ENCODE measurements at regions not wholly inside any gene's neighbourhood (a gene's known extent, or its start where the extent isn't known, plus 50 kb on each side); places are given as distances from the start of the nearest gene placed in this dataset.
A peak's percentile ranks its signal among the peaks of the same experiment; 100 is the strongest.

DNA sequence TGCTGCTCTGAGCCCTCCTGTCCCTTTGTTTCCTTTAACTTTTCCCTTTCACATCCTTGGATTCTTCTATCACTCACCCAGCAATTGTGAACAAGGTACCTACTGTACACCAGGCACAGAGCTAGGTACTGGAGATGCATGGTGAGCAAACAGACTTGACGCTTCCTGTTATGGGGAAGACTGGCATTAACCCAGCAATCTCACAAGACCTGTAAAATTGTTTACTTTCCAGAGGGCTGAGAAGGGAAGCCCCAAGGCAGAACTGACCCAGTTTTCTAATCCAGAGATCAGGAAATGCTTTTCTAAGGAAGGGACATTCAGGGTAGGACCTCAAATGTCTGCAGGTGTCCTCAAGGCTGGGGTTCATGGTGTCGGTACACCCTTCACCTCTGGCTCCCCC lies 171.6 kb upstream of the KAZN start (continued):
- TF ChIP-seq, protein P1, sequence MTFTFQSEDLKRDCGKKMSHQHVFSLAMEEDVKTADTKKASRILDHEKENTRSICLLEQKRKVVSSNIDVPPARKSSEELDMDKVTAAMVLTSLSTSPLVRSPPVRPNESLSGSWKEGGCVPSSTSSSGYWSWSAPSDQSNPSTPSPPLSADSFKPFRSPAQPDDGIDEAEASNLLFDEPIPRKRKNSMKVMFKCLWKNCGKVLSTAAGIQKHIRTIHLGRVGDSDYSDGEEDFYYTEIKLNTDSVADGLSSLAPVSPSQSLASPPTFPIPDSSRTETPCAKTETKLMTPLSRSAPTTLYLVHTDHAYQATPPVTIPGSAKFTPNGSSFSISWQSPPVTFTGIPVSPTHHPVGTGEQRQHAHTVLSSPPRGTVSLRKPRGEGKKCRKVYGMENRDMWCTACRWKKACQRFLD (CRISPR knock-in tag; IDR thresholded peaks at IDR 0.05; ENCODE audit: borderline replicate concordance), result no peak
- TF ChIP-seq, protein P2, sequence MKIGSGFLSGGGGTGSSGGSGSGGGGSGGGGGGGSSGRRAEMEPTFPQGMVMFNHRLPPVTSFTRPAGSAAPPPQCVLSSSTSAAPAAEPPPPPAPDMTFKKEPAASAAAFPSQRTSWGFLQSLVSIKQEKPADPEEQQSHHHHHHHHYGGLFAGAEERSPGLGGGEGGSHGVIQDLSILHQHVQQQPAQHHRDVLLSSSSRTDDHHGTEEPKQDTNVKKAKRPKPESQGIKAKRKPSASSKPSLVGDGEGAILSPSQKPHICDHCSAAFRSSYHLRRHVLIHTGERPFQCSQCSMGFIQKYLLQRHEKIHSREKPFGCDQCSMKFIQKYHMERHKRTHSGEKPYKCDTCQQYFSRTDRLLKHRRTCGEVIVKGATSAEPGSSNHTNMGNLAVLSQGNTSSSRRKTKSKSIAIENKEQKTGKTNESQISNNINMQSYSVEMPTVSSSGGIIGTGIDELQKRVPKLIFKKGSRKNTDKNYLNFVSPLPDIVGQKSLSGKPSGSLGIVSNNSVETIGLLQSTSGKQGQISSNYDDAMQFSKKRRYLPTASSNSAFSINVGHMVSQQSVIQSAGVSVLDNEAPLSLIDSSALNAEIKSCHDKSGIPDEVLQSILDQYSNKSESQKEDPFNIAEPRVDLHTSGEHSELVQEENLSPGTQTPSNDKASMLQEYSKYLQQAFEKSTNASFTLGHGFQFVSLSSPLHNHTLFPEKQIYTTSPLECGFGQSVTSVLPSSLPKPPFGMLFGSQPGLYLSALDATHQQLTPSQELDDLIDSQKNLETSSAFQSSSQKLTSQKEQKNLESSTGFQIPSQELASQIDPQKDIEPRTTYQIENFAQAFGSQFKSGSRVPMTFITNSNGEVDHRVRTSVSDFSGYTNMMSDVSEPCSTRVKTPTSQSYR (CRISPR knock-in tag; IDR thresholded peaks at IDR 0.05; ENCODE audit: borderline replicate concordance), result no peak
- no peak for TF ChIP-seq ETV5 (CRISPR knock-in tag; IDR thresholded peaks at IDR 0.05; ENCODE audit: borderline replicate concordance)
- TF ChIP-seq SRSF4 (IDR thresholded peaks at IDR 0.05; ENCODE audit: low read depth, low read length, poor library complexity, severe bottlenecking), result no peak

DNA sequence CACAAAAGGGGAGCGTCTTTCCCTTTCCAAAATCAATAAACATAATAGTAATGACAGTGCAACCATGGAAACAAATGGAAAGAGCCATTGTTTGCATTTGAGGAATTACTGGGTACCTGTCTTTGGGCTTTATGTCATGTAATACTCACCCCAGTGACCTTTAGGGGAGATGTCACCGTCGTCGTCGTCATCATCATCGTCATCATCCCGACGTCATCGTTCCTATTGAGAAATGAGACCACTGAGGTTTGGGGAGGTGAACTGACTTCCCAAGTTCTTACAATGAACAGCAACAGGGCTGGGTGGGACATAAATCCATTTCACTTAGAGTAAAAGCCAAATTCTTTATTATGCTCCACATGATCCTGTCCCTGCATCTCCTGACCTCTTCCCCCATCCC lies 168.9 kb upstream of the KAZN start:
- TF ChIP-seq, protein P3, sequence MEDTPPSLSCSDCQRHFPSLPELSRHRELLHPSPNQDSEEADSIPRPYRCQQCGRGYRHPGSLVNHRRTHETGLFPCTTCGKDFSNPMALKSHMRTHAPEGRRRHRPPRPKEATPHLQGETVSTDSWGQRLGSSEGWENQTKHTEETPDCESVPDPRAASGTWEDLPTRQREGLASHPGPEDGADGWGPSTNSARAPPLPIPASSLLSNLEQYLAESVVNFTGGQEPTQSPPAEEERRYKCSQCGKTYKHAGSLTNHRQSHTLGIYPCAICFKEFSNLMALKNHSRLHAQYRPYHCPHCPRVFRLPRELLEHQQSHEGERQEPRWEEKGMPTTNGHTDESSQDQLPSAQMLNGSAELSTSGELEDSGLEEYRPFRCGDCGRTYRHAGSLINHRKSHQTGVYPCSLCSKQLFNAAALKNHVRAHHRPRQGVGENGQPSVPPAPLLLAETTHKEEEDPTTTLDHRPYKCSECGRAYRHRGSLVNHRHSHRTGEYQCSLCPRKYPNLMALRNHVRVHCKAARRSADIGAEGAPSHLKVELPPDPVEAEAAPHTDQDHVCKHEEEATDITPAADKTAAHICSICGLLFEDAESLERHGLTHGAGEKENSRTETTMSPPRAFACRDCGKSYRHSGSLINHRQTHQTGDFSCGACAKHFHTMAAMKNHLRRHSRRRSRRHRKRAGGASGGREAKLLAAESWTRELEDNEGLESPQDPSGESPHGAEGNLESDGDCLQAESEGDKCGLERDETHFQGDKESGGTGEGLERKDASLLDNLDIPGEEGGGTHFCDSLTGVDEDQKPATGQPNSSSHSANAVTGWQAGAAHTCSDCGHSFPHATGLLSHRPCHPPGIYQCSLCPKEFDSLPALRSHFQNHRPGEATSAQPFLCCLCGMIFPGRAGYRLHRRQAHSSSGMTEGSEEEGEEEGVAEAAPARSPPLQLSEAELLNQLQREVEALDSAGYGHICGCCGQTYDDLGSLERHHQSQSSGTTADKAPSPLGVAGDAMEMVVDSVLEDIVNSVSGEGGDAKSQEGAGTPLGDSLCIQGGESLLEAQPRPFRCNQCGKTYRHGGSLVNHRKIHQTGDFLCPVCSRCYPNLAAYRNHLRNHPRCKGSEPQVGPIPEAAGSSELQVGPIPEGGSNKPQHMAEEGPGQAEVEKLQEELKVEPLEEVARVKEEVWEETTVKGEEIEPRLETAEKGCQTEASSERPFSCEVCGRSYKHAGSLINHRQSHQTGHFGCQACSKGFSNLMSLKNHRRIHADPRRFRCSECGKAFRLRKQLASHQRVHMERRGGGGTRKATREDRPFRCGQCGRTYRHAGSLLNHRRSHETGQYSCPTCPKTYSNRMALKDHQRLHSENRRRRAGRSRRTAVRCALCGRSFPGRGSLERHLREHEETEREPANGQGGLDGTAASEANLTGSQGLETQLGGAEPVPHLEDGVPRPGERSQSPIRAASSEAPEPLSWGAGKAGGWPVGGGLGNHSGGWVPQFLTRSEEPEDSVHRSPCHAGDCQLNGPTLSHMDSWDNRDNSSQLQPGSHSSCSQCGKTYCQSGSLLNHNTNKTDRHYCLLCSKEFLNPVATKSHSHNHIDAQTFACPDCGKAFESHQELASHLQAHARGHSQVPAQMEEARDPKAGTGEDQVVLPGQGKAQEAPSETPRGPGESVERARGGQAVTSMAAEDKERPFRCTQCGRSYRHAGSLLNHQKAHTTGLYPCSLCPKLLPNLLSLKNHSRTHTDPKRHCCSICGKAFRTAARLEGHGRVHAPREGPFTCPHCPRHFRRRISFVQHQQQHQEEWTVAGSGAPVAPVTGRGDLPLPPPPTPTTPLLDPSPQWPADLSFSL (CRISPR knock-in tag; IDR thresholded peaks at IDR 0.05), result no peak
- no peak for TF ChIP-seq ATM (IDR thresholded peaks at IDR 0.05; ENCODE audit: borderline replicate concordance)
- peak; percentile 91 for TF ChIP-seq CREB1 (IDR thresholded peaks at IDR 0.05)
- no peak for TF ChIP-seq CREB1 (CRISPR knock-in tag; IDR thresholded peaks at IDR 0.05)
- DNase-seq (ENCODE audit: low spot score), result no peak
- CTCF ChIA-PET (ENCODE audit: low intra/inter-chr PET ratio, low total read pairs), result no interaction called here
- intact Hi-C loops (cut with micrococcal nuclease; ENCODE audit: unreplicated experiment), result no loop called here
- Histone ChIP-seq H3K4me3 (replicated peaks in 1 of 3; ENCODE audit: insufficient read depth in 1 of 3, low read depth in 2 of 3, low read length in 3 of 3) (no peak overlapping the region), H3K4me1 (ENCODE audit: insufficient read depth, low read length) (no peaks in the 10 kb centered on the region), H3K4me2 (ENCODE audit: low read depth, low read length) (no peak overlapping the region), H3K27ac (ENCODE audit: extremely low read length, insufficient read depth, low read length) (no peak overlapping the region), H3K36me3 (replicated peaks in 1 of 2; ENCODE audit: control insufficient read depth in 1 of 2, insufficient read depth in 2 of 2, low read length in 2 of 2) (no peaks in the 10 kb centered on the region), H2AFZ (ENCODE audit: low read length) (no peak overlapping the region), H3K27me3 (ENCODE audit: control insufficient read depth in 1 of 2, insufficient read depth in 2 of 2, low read length in 2 of 2) (no peaks in the 10 kb centered on the region), H3K9me3 (ENCODE audit: low read length) (no peaks in the 10 kb centered on the region), H3K9ac (ENCODE audit: insufficient read depth, low read depth, low read length) (no peak overlapping the region), H3K79me2 (ENCODE audit: insufficient read depth, low read length) (no peaks in the 10 kb centered on the region), H4K20me1 (ENCODE audit: insufficient read depth, low read length) (no peaks in the 10 kb centered on the region)
- no peak for ATAC-seq
- POLR2A ChIA-PET, result no interaction called here
- no peak for FAIRE-seq
- BruUV-seq (replicated peaks), result no TSS peak
- in situ Hi-C loops (cut with HindIII; ENCODE audit: extremely low pct_ligation_motif_present, low pct_unique_long_range_greater_than_20kb), result no loop called here
- 9% methylated on average over 9 of the region's 9 CpGs for WGBS (ENCODE audit: low lambda C conversion rate)
